Mesendoderm (in vitro differentiated cells): ENCODE measurements at regions not wholly inside any gene's neighbourhood (a gene's known extent, or its start where the extent isn't known, plus 50 kb on each side); places are given as distances from the start of the nearest gene placed in this dataset.
"Not testable (repeated sequence)": the region's sequence is repeated elsewhere in the genome, so short reads cannot be mapped to it uniquely, and the experiment has no call there.

Experiments used
- DNase-seq: peaks from one replicate; pipeline ENCODE4 v3.0.0; 2013
- H2AK5ac ChIP-seq: 2 replicates; pipeline ENCODE4 v1.6.1; 2013; ENCODE audit warnings: low read length, inconsistent platforms
- H2BK120ac ChIP-seq: 2 replicates; pipeline ENCODE4 v1.6.1; 2013; ENCODE audit warnings: low read depth, mild to moderate bottlenecking, low read length, moderate library complexity, mixed read lengths
- H2BK15ac ChIP-seq: replicated peaks from 2 replicates; pipeline ENCODE4 v1.6.1; 2013; ENCODE audit warnings: low read depth, mild to moderate bottlenecking, moderate library complexity
- H2BK5ac ChIP-seq: 2 replicates; pipeline ENCODE4 v1.6.1; 2013; ENCODE audit warnings: low read length, inconsistent platforms
- H3K18ac ChIP-seq: 2 replicates; pipeline ENCODE4 v1.6.1; 2013; ENCODE audit warnings: mild to moderate bottlenecking, low read length, mixed read lengths
- H3K23ac ChIP-seq: one replicate; pipeline ENCODE4 v1.6.1; 2013; ENCODE audit warnings: low read length
- H3K27ac ChIP-seq: 2 replicates; pipeline ENCODE4 v1.5.1; 2013; ENCODE audit warnings: low read depth, mild to moderate bottlenecking, inconsistent platforms, low read length, moderate library complexity
- H3K27me3 ChIP-seq: 2 replicates; pipeline ENCODE4 v1.6.1; 2013; ENCODE audit warnings: low read length, control low read depth, mild to moderate bottlenecking, inconsistent platforms; ENCODE audit not compliant: insufficient read depth, poor library complexity
- H3K36me3 ChIP-seq: 2 replicates; pipeline ENCODE4 v1.6.1; 2013; ENCODE audit warnings: low read length, inconsistent platforms; ENCODE audit not compliant: control insufficient read depth, insufficient read depth
- H3K4ac ChIP-seq: one replicate; pipeline ENCODE4 v1.6.1; 2013; ENCODE audit warnings: low read depth, mild to moderate bottlenecking, low read length, moderate library complexity
- H3K4me1 ChIP-seq: 2 replicates; pipeline ENCODE4 v1.6.1; 2013; ENCODE audit warnings: low read depth, low read length, inconsistent platforms; ENCODE audit not compliant: control insufficient read depth
- H3K4me2 ChIP-seq: 2 replicates; pipeline ENCODE4 v1.6.1; 2013; ENCODE audit warnings: low read length
- H3K4me3 ChIP-seq: 2 replicates; pipeline ENCODE4 v1.5.1; 2013; ENCODE audit warnings: mild to moderate bottlenecking, low read length
- H3K56ac ChIP-seq: one replicate; pipeline ENCODE4 v1.6.1; 2013; ENCODE audit warnings: low read length
- H3K79me1 ChIP-seq: 2 replicates; pipeline ENCODE4 v1.6.1; 2013; ENCODE audit warnings: low read length, inconsistent platforms
- H3K79me2 ChIP-seq: 2 replicates; pipeline ENCODE4 v1.6.1; 2013; ENCODE audit warnings: mild to moderate bottlenecking, low read length; ENCODE audit not compliant: control insufficient read depth, insufficient read depth
- H3K9ac ChIP-seq: 2 replicates; pipeline ENCODE4 v1.6.1; 2013; ENCODE audit warnings: low read length, inconsistent platforms
- H4K5ac ChIP-seq: one replicate; pipeline ENCODE4 v1.6.1; 2013; ENCODE audit warnings: low read length
- H4K8ac ChIP-seq: one replicate; pipeline ENCODE4 v1.6.1; 2013; ENCODE audit warnings: low read depth, mild to moderate bottlenecking, control low read depth, low read length, moderate library complexity
- WGBS: extraction: QIAGEN DNeasy Blood & Tissue Kit; methylation state at CpG from one replicate; pipeline ENCODE4 v1.1.7; 2013; ENCODE audit warnings: low lambda C conversion rate, missing lambda C conversion rate; ENCODE audit not compliant: insufficient coverage; ENCODE audit errors: extremely low coverage; 5-methylcytosine and 5-hydroxymethylcytosine counted together

GRCh38 chr17:70288540-70289290 is 119.4 kb downstream of the KCNJ2 start:
- no peak overlapping the region for H4K5ac ChIP-seq
- H2BK5ac ChIP-seq, result no peak overlapping the region
- no peak overlapping the region for H4K8ac ChIP-seq
- no peak overlapping the region for H3K9ac ChIP-seq
- no peak overlapping the region for H3K56ac ChIP-seq
- no peak overlapping the region for H2AK5ac ChIP-seq
- H3K18ac ChIP-seq, result no peak overlapping the region
- H2BK15ac ChIP-seq, result no peak overlapping the region
- H3K4ac ChIP-seq, result no peak overlapping the region
- no peak overlapping the region for H3K27ac ChIP-seq
- H3K27me3 ChIP-seq, result no peaks in the 10 kb centered on the region
- no peak for DNase-seq
- H3K4me3 ChIP-seq, result no peak overlapping the region
- H3K4me2 ChIP-seq, result no peak overlapping the region
- no peak overlapping the region for H3K23ac ChIP-seq
- no peaks in the 10 kb centered on the region for H3K79me1 ChIP-seq
- H3K36me3 ChIP-seq, result no peaks in the 10 kb centered on the region
- H3K79me2 ChIP-seq, result no peaks in the 10 kb centered on the region
- WGBS, result no CpG with 5 or more reads among the region's 3 CpGs
- no peak overlapping the region for H2BK120ac ChIP-seq
- H3K4me1 ChIP-seq, result no peaks in the 10 kb centered on the region

GRCh38 chr17:70290770-70291169 is 121.4 kb downstream of the KCNJ2 start:
- Histone ChIP-seq H3K36me3 (no peaks in the 10 kb centered on the region), H3K56ac (no peak overlapping the region), H2BK15ac (no peak overlapping the region), H3K4ac (no peak overlapping the region), H2AK5ac (no peak overlapping the region), H4K8ac (no peak overlapping the region), H4K5ac (no peak overlapping the region), H3K4me2 (no peak overlapping the region), H2BK120ac (no peak overlapping the region), H3K18ac (no peak overlapping the region), H3K27ac (no peak overlapping the region), H3K23ac (no peak overlapping the region), H3K27me3 (no peaks in the 10 kb centered on the region), H3K4me1 (no peaks in the 10 kb centered on the region), H3K79me1 (no peaks in the 10 kb centered on the region), H2BK5ac (no peak overlapping the region), H3K79me2 (no peaks in the 10 kb centered on the region), H3K9ac (no peak overlapping the region), H3K4me3 (no peak overlapping the region)
- no CpG with 5 or more reads among the region's 2 CpGs for WGBS
- no peak for DNase-seq

- Histone ChIP-seq H4K5ac (no peak overlapping the region), H2BK15ac (no peak overlapping the region), H3K4ac (no peak overlapping the region), H3K9ac (no peak overlapping the region), H2AK5ac (no peak overlapping the region), H3K56ac (no peak overlapping the region), H3K27ac (no peak overlapping the region), H3K4me3 (no peak overlapping the region), H3K4me2 (no peak overlapping the region), H2BK120ac (no peak overlapping the region), H2BK5ac (no peak overlapping the region), H3K27me3 (no peaks in the 10 kb centered on the region), H3K79me1 (no peaks in the 10 kb centered on the region), H3K4me1 (no peaks in the 10 kb centered on the region), H3K79me2 (no peaks in the 10 kb centered on the region), H3K18ac (no peak overlapping the region), H4K8ac (no peak overlapping the region), H3K36me3 (no peaks in the 10 kb centered on the region), H3K23ac (no peak overlapping the region)
- no peak for DNase-seq
- WGBS, result no CpG with 5 or more reads among the region's 1 CpG
Measured at GRCh38 chr17:70292366-70292765, 123.0 kb downstream of the KCNJ2 start.

- H2AK5ac ChIP-seq, H3K4me3 ChIP-seq, H3K4me2 ChIP-seq, H3K4ac ChIP-seq, H2BK5ac ChIP-seq, H3K36me3 ChIP-seq, H3K18ac ChIP-seq, H2BK15ac ChIP-seq, H3K27ac ChIP-seq, H3K79me2 ChIP-seq, H2BK120ac ChIP-seq, H3K23ac ChIP-seq, H3K79me1 ChIP-seq, DNase-seq, H3K27me3 ChIP-seq, H3K56ac ChIP-seq, H4K8ac ChIP-seq, H4K5ac ChIP-seq, H3K4me1 ChIP-seq, H3K9ac ChIP-seq: not testable (repeated sequence)
- no CpG with 5 or more reads among the region's 6 CpGs for WGBS
Measured at GRCh38 chr17:70293564-70294310, 124.4 kb downstream of the KCNJ2 start.

- no CpG with 5 or more reads among the region's 1 CpG for WGBS
- no peak overlapping the region for H4K5ac ChIP-seq
- H2BK120ac ChIP-seq, result no peak overlapping the region
- H3K9ac ChIP-seq, result no peak overlapping the region
- H3K18ac ChIP-seq, result no peak overlapping the region
- H3K4me2 ChIP-seq, result no peak overlapping the region
- H3K4me3 ChIP-seq, result no peak overlapping the region
- no peak overlapping the region for H2BK5ac ChIP-seq
- no peak overlapping the region for H2BK15ac ChIP-seq
- H3K36me3 ChIP-seq, result no peaks in the 10 kb centered on the region
- H3K56ac ChIP-seq, result no peak overlapping the region
- H4K8ac ChIP-seq, result no peak overlapping the region
- no peaks in the 10 kb centered on the region for H3K79me1 ChIP-seq
- no peak for DNase-seq
- H2AK5ac ChIP-seq, result no peak overlapping the region
- H3K27me3 ChIP-seq, result no peaks in the 10 kb centered on the region
- no peak overlapping the region for H3K4ac ChIP-seq
- H3K4me1 ChIP-seq, result no peaks in the 10 kb centered on the region
- H3K23ac ChIP-seq, result no peak overlapping the region
- no peaks in the 10 kb centered on the region for H3K79me2 ChIP-seq
- no peak overlapping the region for H3K27ac ChIP-seq
Measured at GRCh38 chr17:70295329-70295728, 126.0 kb downstream of the KCNJ2 start.
